Myocyte (in vitro differentiated cells): ENCODE measurements at regions not wholly inside any gene's neighbourhood (a gene's known extent, or its start where the extent isn't known, plus 50 kb on each side); places are given as distances from the start of the nearest gene placed in this dataset.
A peak's percentile ranks its signal among the peaks of the same experiment; 100 is the strongest.
"Not testable (repeated sequence)": the region's sequence is repeated elsewhere in the genome, so short reads cannot be mapped to it uniquely, and the experiment has no call there.

Experiments used
- DNase-seq: peaks from one replicate; pipeline ENCODE4 v3.0.0-alpha.2; 2012; ENCODE audit warnings: low read depth

- no peak for DNase-seq
These were observed 89.7 kb upstream of the SH3BP4 start for GRCh38 chr2:234861841-234862735.

- not testable (repeated sequence) for DNase-seq
These were observed 92.4 kb upstream of the SH3BP4 start for GRCh38 chr2:234859330-234859872.

GRCh38 chr2:234858790-234859329 lies 93.0 kb upstream of the SH3BP4 start:
- no peak for DNase-seq

- no peak for DNase-seq
These were observed 93.7 kb upstream of the SH3BP4 start for GRCh38 chr2:234858145-234858544.

- no peak for DNase-seq
These were observed 98.1 kb upstream of the SH3BP4 start for GRCh38 chr2:234853729-234854128.

GRCh38 chr2:234852941-234853340 lies 98.9 kb upstream of the SH3BP4 start:
- peak; percentile 26 for DNase-seq

- no peak for DNase-seq
These were observed 99.8 kb upstream of the SH3BP4 start for GRCh38 chr2:234852035-234852434.

- no peak for DNase-seq
These were observed 100.4 kb upstream of the SH3BP4 start for GRCh38 chr2:234851451-234851850.

GRCh38 chr2:234850818-234851217 lies 101.0 kb upstream of the SH3BP4 start:
- no peak for DNase-seq

- no peak for DNase-seq
These were observed 102.1 kb upstream of the SH3BP4 start for GRCh38 chr2:234849678-234850077.

- no peak for DNase-seq
These were observed 103.2 kb upstream of the SH3BP4 start for GRCh38 chr2:234848578-234848977.

GRCh38 chr2:234847639-234848038 lies 104.2 kb upstream of the SH3BP4 start:
- DNase-seq, result no peak

GRCh38 chr2:234847364-234847635 lies 104.5 kb upstream of the SH3BP4 start:
- DNase-seq, result no peak

- DNase-seq, result no peak
These were observed 105.0 kb upstream of the SH3BP4 start for GRCh38 chr2:234846599-234847363.

- no peak for DNase-seq
These were observed 105.9 kb upstream of the SH3BP4 start for GRCh38 chr2:234845602-234846590.

GRCh38 chr2:234843411-234843810 lies 108.4 kb upstream of the SH3BP4 start:
- no peak for DNase-seq

- DNase-seq, result no peak
These were observed 109.1 kb upstream of the SH3BP4 start for GRCh38 chr2:234842753-234843152.

- no peak for DNase-seq
These were observed 110.3 kb upstream of the SH3BP4 start for GRCh38 chr2:234841321-234842015.

GRCh38 chr2:234840336-234840735 lies 111.5 kb upstream of the SH3BP4 start:
- peak; percentile 79 for DNase-seq

GRCh38 chr2:234839285-234839684 lies 112.5 kb upstream of the SH3BP4 start:
- no peak for DNase-seq
